Fibroblast of lung (primary cell): ENCODE measurements at regions not wholly inside any gene's neighbourhood (a gene's known extent, or its start where the extent isn't known, plus 50 kb on each side); places are given as distances from the start of the nearest gene placed in this dataset.

Experiments
- DNase-seq, 2 donors: peaks; one replicate each; pipeline versions ENCODE4 v3.0.0 to v3.0.0-alpha.2; 2010; ENCODE audit warnings: low read depth in 2 of 2
- H2AFZ ChIP-seq: 2 replicates; pipeline ENCODE4 v1.5.1; 2012; ENCODE audit warnings: low read length, control low read depth, inconsistent platforms
- H3K27ac ChIP-seq: 2 replicates; pipeline ENCODE4 v1.5.1; 2011; ENCODE audit warnings: low read length, control low read depth; ENCODE audit not compliant: insufficient read depth
- H3K27me3 ChIP-seq: 2 replicates; pipeline ENCODE4 v1.5.1; 2011; ENCODE audit warnings: mild to moderate bottlenecking, low read length; ENCODE audit not compliant: control insufficient read depth, insufficient read depth
- H3K36me3 ChIP-seq: 2 replicates; pipeline ENCODE4 v1.5.1; 2011; ENCODE audit warnings: low read length; ENCODE audit not compliant: control insufficient read depth, insufficient read depth
- H3K4me1 ChIP-seq: 2 replicates; pipeline ENCODE4 v1.5.1; 2011; ENCODE audit warnings: low read length; ENCODE audit not compliant: control insufficient read depth, insufficient read depth; ENCODE audit errors: extremely low read depth
- H3K4me2 ChIP-seq: 2 replicates; pipeline ENCODE4 v1.5.1; 2011; ENCODE audit warnings: low read length, control low read depth; ENCODE audit not compliant: insufficient read depth; ENCODE audit errors: extremely low read depth
- H3K4me3 ChIP-seq, 4 experiments: fragments of 200-600 bp in 1 of 4; sonication (generic) in 1 of 4; replicated peaks in 1 of 4; 2 replicates each; pipeline ENCODE4 v1.5.1; 2011 to 2016; ENCODE audit warnings: low read length in 4 of 4, low read depth in 3 of 4, mild to moderate bottlenecking in 3 of 4, control low read depth in 2 of 4, inconsistent platforms in 1 of 4, mixed read lengths in 1 of 4; ENCODE audit not compliant: insufficient read depth in 1 of 4; ENCODE audit errors: control extremely low read depth in 1 of 4
- H3K79me2 ChIP-seq: 2 replicates; pipeline ENCODE4 v1.5.1; 2012; ENCODE audit warnings: mild to moderate bottlenecking, low read length, inconsistent platforms; ENCODE audit not compliant: control insufficient read depth, insufficient read depth
- H3K9ac ChIP-seq: 2 replicates; pipeline ENCODE4 v1.5.1; 2011; ENCODE audit warnings: mild to moderate bottlenecking, low read length, control low read depth; ENCODE audit not compliant: insufficient read depth
- H3K9me3 ChIP-seq: 2 replicates; pipeline ENCODE4 v1.5.1; 2012; ENCODE audit warnings: low read depth, low read length; ENCODE audit not compliant: control insufficient read depth, insufficient read depth
- H4K20me1 ChIP-seq: 2 replicates; pipeline ENCODE4 v1.5.1; 2011; ENCODE audit warnings: low read length; ENCODE audit not compliant: control insufficient read depth, insufficient read depth; ENCODE audit errors: extremely low read depth
- EZH2 ChIP-seq: IDR thresholded peaks from 2 replicates; pipeline ENCODE4 v1.5.1; 2012; ENCODE audit warnings: low read length, control low read depth, mild to moderate bottlenecking; ENCODE audit errors: missing control alignments
- TF ChIP-seq, protein P1 (sequence below), 2 donors: IDR thresholded peaks in 1 of 2; conservative IDR thresholded peaks in 1 of 2; 1 replicate in 1 of 2; 2 replicates in 1 of 2; pipeline ENCODE4 v1.5.1; 2011 to 2012; ENCODE audit warnings: low read length in 2 of 2, control low read depth in 1 of 2, inconsistent platforms in 1 of 2, low read depth in 1 of 2, mild to moderate bottlenecking in 1 of 2

DNA sequence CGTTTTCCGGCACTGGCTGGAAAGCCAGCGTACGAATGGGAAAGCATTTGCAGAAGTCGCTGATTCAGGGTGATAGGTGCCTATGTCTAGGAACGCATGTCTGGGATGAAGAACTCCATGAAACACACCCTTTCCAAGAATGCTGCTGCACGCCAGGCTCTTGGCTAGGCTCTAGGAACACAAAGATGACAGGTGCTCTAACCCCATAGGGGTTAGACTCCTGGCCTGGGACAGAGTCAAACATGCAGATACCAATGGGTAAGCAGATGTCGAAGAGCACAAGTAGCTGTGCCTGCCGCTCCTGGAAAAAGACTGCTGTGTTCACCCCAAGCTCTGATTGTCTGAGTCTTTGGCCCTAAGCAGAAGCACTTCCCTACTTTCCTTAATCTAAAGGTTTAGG is 180.9 kb upstream of the UBE3A start:
- no peaks in the 10 kb centered on the region for H3K79me2 ChIP-seq
- no peaks in the 10 kb centered on the region for H4K20me1 ChIP-seq
- H3K9ac ChIP-seq: no peak overlapping the region
- H3K27ac ChIP-seq: no peak overlapping the region
- DNase-seq: no peak
- H3K36me3 ChIP-seq: no peaks in the 10 kb centered on the region
- no peaks in the 10 kb centered on the region for H3K27me3 ChIP-seq
- H3K4me1 ChIP-seq: no peaks in the 10 kb centered on the region
- H3K4me3 ChIP-seq: no peak overlapping the region
- TF ChIP-seq, protein P1, sequence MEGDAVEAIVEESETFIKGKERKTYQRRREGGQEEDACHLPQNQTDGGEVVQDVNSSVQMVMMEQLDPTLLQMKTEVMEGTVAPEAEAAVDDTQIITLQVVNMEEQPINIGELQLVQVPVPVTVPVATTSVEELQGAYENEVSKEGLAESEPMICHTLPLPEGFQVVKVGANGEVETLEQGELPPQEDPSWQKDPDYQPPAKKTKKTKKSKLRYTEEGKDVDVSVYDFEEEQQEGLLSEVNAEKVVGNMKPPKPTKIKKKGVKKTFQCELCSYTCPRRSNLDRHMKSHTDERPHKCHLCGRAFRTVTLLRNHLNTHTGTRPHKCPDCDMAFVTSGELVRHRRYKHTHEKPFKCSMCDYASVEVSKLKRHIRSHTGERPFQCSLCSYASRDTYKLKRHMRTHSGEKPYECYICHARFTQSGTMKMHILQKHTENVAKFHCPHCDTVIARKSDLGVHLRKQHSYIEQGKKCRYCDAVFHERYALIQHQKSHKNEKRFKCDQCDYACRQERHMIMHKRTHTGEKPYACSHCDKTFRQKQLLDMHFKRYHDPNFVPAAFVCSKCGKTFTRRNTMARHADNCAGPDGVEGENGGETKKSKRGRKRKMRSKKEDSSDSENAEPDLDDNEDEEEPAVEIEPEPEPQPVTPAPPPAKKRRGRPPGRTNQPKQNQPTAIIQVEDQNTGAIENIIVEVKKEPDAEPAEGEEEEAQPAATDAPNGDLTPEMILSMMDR (conservative IDR thresholded peaks at IDR 0.05 in 1 of 2, IDR thresholded peaks at IDR 0.05 in 1 of 2; ENCODE audit: low read depth in 1 of 2, low read length in 2 of 2): no peak
- no peak for TF ChIP-seq EZH2
- no peaks in the 10 kb centered on the region for H3K9me3 ChIP-seq
- no peak overlapping the region for H2AFZ ChIP-seq
- no peak overlapping the region for H3K4me2 ChIP-seq

DNA sequence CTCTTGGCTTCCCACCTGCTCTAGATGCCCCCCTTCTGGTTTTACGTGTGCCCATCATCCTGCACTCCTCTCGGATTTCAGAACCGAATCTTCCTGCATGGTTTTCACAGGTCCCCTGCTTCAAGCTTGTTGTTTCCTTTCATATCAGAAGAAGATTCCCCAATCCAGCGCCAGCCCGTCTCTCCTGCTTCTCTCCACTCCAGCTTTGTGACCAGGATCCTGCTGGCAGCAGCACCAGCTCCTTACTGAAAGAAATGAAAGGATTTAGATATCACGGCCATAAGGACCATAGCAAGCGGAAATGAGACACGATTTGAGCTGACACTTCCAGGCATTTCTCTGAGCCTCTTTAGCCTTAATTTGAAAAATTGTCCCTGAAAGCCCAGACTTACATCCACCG is 180.3 kb upstream of the UBE3A start:
- H3K27ac ChIP-seq: no peak overlapping the region
- H3K27me3 ChIP-seq: no peaks in the 10 kb centered on the region
- TF ChIP-seq EZH2: no peak
- TF ChIP-seq, protein P1 (conservative IDR thresholded peaks at IDR 0.05 in 1 of 2, IDR thresholded peaks at IDR 0.05 in 1 of 2; ENCODE audit: low read depth in 1 of 2, low read length in 2 of 2): no peak
- no peaks in the 10 kb centered on the region for H3K36me3 ChIP-seq
- H4K20me1 ChIP-seq: no peaks in the 10 kb centered on the region
- H3K4me2 ChIP-seq: no peak overlapping the region
- no peak overlapping the region for H3K4me3 ChIP-seq
- no peaks in the 10 kb centered on the region for H3K4me1 ChIP-seq
- no peaks in the 10 kb centered on the region for H3K79me2 ChIP-seq
- no peak overlapping the region for H2AFZ ChIP-seq
- DNase-seq: no peak
- H3K9ac ChIP-seq: no peak overlapping the region
- H3K9me3 ChIP-seq: no peaks in the 10 kb centered on the region

DNA sequence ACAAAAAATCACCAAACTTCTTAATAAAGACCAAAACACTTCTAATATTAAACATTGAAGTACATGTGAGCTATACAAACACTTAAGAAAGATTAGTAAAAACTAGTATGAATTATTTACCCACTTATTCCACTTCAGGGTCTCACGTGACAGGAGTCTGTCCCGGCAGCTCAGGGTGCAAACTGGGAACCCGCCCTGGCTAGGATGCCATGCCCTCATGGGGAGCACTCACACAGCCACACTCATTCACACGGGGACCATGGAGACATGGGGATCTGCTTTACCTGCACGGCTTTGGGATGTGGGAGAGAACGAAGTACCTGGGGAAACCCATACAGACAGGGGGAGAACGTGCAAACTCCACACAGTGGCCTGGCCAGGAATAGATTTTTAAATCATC is 179.3 kb upstream of the UBE3A start:
- TF ChIP-seq EZH2: no peak
- TF ChIP-seq, protein P1 (conservative IDR thresholded peaks at IDR 0.05 in 1 of 2, IDR thresholded peaks at IDR 0.05 in 1 of 2; ENCODE audit: low read depth in 1 of 2, low read length in 2 of 2): no peak
- H3K79me2 ChIP-seq: no peaks in the 10 kb centered on the region
- H3K9me3 ChIP-seq: no peaks in the 10 kb centered on the region
- no peaks in the 10 kb centered on the region for H3K4me1 ChIP-seq
- H3K27me3 ChIP-seq: no peaks in the 10 kb centered on the region
- H3K9ac ChIP-seq: no peak overlapping the region
- H3K4me2 ChIP-seq: no peak overlapping the region
- H3K36me3 ChIP-seq: no peaks in the 10 kb centered on the region
- H3K4me3 ChIP-seq: no peak overlapping the region
- no peak for DNase-seq
- no peaks in the 10 kb centered on the region for H4K20me1 ChIP-seq
- H3K27ac ChIP-seq: no peak overlapping the region
- no peak overlapping the region for H2AFZ ChIP-seq
